EL (cell line): ENCODE measurements at regions not wholly inside any gene's neighbourhood (a gene's known extent, or its start where the extent isn't known, plus 50 kb on each side); places are given as distances from the start of the nearest gene placed in this dataset.

Source experiments
- DNase-seq: peaks from one replicate; pipeline ENCODE4 v3.0.0-alpha.2; 2016

- DNase-seq = no peak
Measured at GRCh38 chr18:22325396-22325795, 92.3 kb downstream of the CTAGE1 start.

- peak; percentile 34 for DNase-seq
Measured at GRCh38 chr18:22324191-22325131, 93.3 kb downstream of the CTAGE1 start.

- no peak for DNase-seq
Measured at GRCh38 chr18:22322243-22322691, 95.4 kb downstream of the CTAGE1 start.

- DNase-seq = no peak
Measured at GRCh38 chr18:22320771-22321170, 96.9 kb downstream of the CTAGE1 start.

- no peak for DNase-seq
Measured at GRCh38 chr18:22320155-22320554, 97.6 kb downstream of the CTAGE1 start.

GRCh38 chr18:22318745-22319407 is 98.8 kb downstream of the CTAGE1 start:
- DNase-seq = peak; percentile 11

- peak; percentile 93 for DNase-seq
Measured at GRCh38 chr18:22314420-22314819, 103.3 kb downstream of the CTAGE1 start.

GRCh38 chr18:22314001-22314400 is 103.7 kb downstream of the CTAGE1 start:
- DNase-seq = peak; percentile 70

GRCh38 chr18:22311301-22311700 is 106.4 kb downstream of the CTAGE1 start:
- DNase-seq = peak; percentile 47

- peak; percentile 88 for DNase-seq
Measured at GRCh38 chr18:22309191-22309590, 108.5 kb downstream of the CTAGE1 start.

- no peak for DNase-seq
Measured at GRCh38 chr18:22307528-22307927, 110.2 kb downstream of the CTAGE1 start.

- DNase-seq = no peak
Measured at GRCh38 chr18:22303927-22304326, 113.8 kb downstream of the CTAGE1 start.

- no peak for DNase-seq
Measured at GRCh38 chr18:22302144-22302543, 115.6 kb downstream of the CTAGE1 start.

GRCh38 chr18:22300665-22301636 is 116.8 kb downstream of the CTAGE1 start:
- DNase-seq = peak; percentile 34

GRCh38 chr18:22297008-22297407 is 120.7 kb downstream of the CTAGE1 start:
- DNase-seq = no peak

- no peak for DNase-seq
Measured at GRCh38 chr18:22296304-22296703, 121.4 kb downstream of the CTAGE1 start.

GRCh38 chr18:22293417-22293816 is 124.0 kb downstream of the GATA6 start:
- peak; percentile 16 for DNase-seq

GRCh38 chr18:22290004-22290403 is 120.6 kb downstream of the GATA6 start:
- no peak for DNase-seq

GRCh38 chr18:22286585-22286984 is 117.2 kb downstream of the GATA6 start:
- peak; percentile 10 for DNase-seq

GRCh38 chr18:22285361-22286140 is 116.2 kb downstream of the GATA6 start:
- DNase-seq = peak; percentile 28

- no peak for DNase-seq
Measured at GRCh38 chr18:22284581-22285360, 115.4 kb downstream of the GATA6 start.
